GM21717 (cell line): ENCODE measurements at regions not wholly inside any gene's neighbourhood (a gene's known extent, or its start where the extent isn't known, plus 50 kb on each side); places are given as distances from the start of the nearest gene placed in this dataset.

Experiments
- ATAC-seq: cut with Tn5 transposase; IDR thresholded peaks from one replicate; pipeline ENCODE4 v1.9.1; 2021; ENCODE audit warnings: mild to moderate bottlenecking, moderate library complexity; ENCODE audit not compliant: unreplicated experiment

GRCh38 chr11:88231894-88232482 lies 56.7 kb upstream of the RAB38 start:
- ATAC-seq, result peak; percentile 85

- ATAC-seq, result no peak
Observed at GRCh38 chr11:88229303-88229702, 54.1 kb upstream of the RAB38 start.
